GM12873 (cell line): ENCODE measurements at regions not wholly inside any gene's neighbourhood (a gene's known extent, or its start where the extent isn't known, plus 50 kb on each side); places are given as distances from the start of the nearest gene placed in this dataset.

Experiments
- TF ChIP-seq, protein P1 (sequence below): IDR thresholded peaks from 2 replicates; pipeline ENCODE4 v1.5.1; 2012; ENCODE audit warnings: low read depth, mild to moderate bottlenecking, moderate library complexity, low read length, control low read depth; ENCODE audit not compliant: insufficient read depth; ENCODE audit errors: missing control alignments

DNA sequence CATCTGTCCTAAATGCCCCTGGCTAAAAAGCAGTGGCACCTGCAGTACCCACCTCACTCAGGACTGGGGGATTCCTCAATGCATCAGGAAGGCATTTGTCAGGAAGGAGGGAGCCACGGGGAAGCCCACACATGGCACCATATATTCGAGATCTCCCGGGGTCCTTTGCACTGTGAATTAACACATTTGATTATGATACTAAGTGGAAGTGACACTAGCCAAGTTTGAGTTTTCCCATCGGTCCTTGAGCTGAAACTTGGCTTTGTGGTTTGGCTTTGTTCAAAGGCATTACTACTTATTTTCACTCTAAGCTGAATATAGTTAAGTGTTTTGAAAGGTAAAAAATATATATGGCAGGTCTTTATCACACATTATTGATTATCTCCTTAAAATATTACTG lies 168.7 kb upstream of the MYO16 start:
- TF ChIP-seq, protein P1, sequence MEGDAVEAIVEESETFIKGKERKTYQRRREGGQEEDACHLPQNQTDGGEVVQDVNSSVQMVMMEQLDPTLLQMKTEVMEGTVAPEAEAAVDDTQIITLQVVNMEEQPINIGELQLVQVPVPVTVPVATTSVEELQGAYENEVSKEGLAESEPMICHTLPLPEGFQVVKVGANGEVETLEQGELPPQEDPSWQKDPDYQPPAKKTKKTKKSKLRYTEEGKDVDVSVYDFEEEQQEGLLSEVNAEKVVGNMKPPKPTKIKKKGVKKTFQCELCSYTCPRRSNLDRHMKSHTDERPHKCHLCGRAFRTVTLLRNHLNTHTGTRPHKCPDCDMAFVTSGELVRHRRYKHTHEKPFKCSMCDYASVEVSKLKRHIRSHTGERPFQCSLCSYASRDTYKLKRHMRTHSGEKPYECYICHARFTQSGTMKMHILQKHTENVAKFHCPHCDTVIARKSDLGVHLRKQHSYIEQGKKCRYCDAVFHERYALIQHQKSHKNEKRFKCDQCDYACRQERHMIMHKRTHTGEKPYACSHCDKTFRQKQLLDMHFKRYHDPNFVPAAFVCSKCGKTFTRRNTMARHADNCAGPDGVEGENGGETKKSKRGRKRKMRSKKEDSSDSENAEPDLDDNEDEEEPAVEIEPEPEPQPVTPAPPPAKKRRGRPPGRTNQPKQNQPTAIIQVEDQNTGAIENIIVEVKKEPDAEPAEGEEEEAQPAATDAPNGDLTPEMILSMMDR, result no peak

- TF ChIP-seq, protein P1, result no peak
Observed at GRCh38 chr13:108463340-108463739, 166.1 kb upstream of the MYO16 start.

GRCh38 chr13:108470921-108471320 lies 158.5 kb upstream of the MYO16 start:
- TF ChIP-seq, protein P1, result no peak

- TF ChIP-seq, protein P1, result no peak
Observed at GRCh38 chr13:108475181-108475580, 154.2 kb upstream of the MYO16 start.

DNA sequence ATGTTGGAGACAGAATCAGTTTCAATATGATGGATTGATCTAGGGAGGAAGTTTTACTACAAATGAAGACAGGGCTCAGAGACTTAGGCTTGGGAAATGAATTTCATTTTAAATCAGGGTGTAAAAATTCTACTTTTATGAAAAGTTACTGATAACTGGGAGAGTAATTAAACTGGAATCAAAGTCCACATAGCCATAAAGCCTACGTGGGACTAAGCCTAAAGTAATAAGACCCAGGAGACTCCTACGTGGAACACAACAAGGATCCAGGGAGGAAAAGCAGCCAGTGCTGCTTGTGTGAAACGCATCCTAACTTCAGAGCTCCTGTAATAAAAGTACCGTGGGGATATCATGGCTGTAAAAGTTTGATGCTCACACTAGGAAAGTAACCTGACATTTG lies 152.0 kb upstream of the MYO16 start:
- TF ChIP-seq, protein P1, result no peak

GRCh38 chr13:108478179-108478578 lies 151.2 kb upstream of the MYO16 start:
- TF ChIP-seq, protein P1, result no peak

- TF ChIP-seq, protein P1, result no peak
Observed at GRCh38 chr13:108483981-108484380, 145.4 kb upstream of the MYO16 start.
